Endodermal cell (in vitro differentiated cells): ENCODE measurements at regions not wholly inside any gene's neighbourhood (a gene's known extent, or its start where the extent isn't known, plus 50 kb on each side); places are given as distances from the start of the nearest gene placed in this dataset.

Experiments
- DNase-seq: peaks from one replicate; pipeline ENCODE4 v3.0.0-alpha.2; 2017
- H3K27ac ChIP-seq: 2 replicates; pipeline ENCODE4 v1.5.1; 2013; ENCODE audit warnings: mild to moderate bottlenecking, low read depth, low read length, moderate library complexity
- H3K27me3 ChIP-seq: 2 replicates; pipeline ENCODE4 v1.6.1; 2013; ENCODE audit warnings: mild to moderate bottlenecking, low read length, moderate library complexity; ENCODE audit not compliant: insufficient read depth, control insufficient read depth, poor library complexity, severe bottlenecking
- H3K36me3 ChIP-seq: 2 replicates; pipeline ENCODE4 v1.7.0; 2013; ENCODE audit warnings: mild to moderate bottlenecking, low read length, moderate library complexity; ENCODE audit not compliant: control insufficient read depth, insufficient read depth
- H3K4me1 ChIP-seq: one replicate; pipeline ENCODE4 v1.7.0; 2013; ENCODE audit warnings: low read length; ENCODE audit not compliant: control insufficient read depth, insufficient read depth
- H3K4me3 ChIP-seq: 2 replicates; pipeline ENCODE4 v1.5.1; 2013; ENCODE audit warnings: mild to moderate bottlenecking, low read length, moderate library complexity
- H3K9ac ChIP-seq: 2 replicates; pipeline ENCODE4 v1.6.1; 2013; ENCODE audit warnings: mild to moderate bottlenecking, low read length, moderate library complexity; ENCODE audit not compliant: poor library complexity, severe bottlenecking; ENCODE audit errors: extremely low read depth
- H3K9me3 ChIP-seq: 2 replicates; pipeline ENCODE4 v1.6.1; 2013; ENCODE audit warnings: mild to moderate bottlenecking, low read length, moderate library complexity; ENCODE audit not compliant: control insufficient read depth
- H3K27ac Mint-ChIP-seq: 2 replicates; pipeline ENCODE4 v1.8.0; 2020; ENCODE audit warnings: mixed read lengths
- H3K27me3 Mint-ChIP-seq: 2 replicates; pipeline ENCODE4 v1.8.0; 2021; ENCODE audit warnings: mild to moderate bottlenecking, mixed read lengths; ENCODE audit not compliant: insufficient read depth
- H3K36me3 Mint-ChIP-seq: 2 replicates; pipeline ENCODE4 v1.8.0; 2020; ENCODE audit warnings: low read depth, mixed read lengths
- H3K4me1 Mint-ChIP-seq: 2 replicates; pipeline ENCODE4 v1.8.0; 2020; ENCODE audit warnings: mixed read lengths
- H3K4me3 Mint-ChIP-seq: 2 replicates; pipeline ENCODE4 v1.8.0; 2020; ENCODE audit warnings: mild to moderate bottlenecking, moderate library complexity, mixed read lengths
- H3K9me3 Mint-ChIP-seq: 2 replicates; pipeline ENCODE4 v1.8.0; 2020; ENCODE audit warnings: mild to moderate bottlenecking, mixed read lengths
- CTCF ChIP-seq: fragments of 200-600 bp; sonication (generic); conservative IDR thresholded peaks from 2 replicates; pipeline ENCODE4 v1.5.0; 2021; ENCODE audit warnings: antibody characterized with exemption, mild to moderate bottlenecking
- WGBS, 2 experiments: methylation state at CpG; one replicate each; pipeline versions ENCODE4 v1.1.5 to v1.1.7; 2013; ENCODE audit warnings: missing lambda C conversion rate in 2 of 2, mixed read lengths in 1 of 2; ENCODE audit not compliant: insufficient coverage in 1 of 2, insufficient read length in 1 of 2; 5-methylcytosine and 5-hydroxymethylcytosine counted together

- 91 to 94% methylated on average over 3 to 4 of the region's 4 CpGs for WGBS, 2 experiments
- H3K4me1 Mint-ChIP-seq, result peaks cover 5% of the 10 kb centered on the region
- TF ChIP-seq CTCF, result no peak
- no peaks in the 10 kb centered on the region for H3K27me3 Mint-ChIP-seq
- Histone ChIP-seq H3K36me3 (no peaks in the 10 kb centered on the region), H3K9ac (no peak overlapping the region), H3K9me3 (no peaks in the 10 kb centered on the region), H3K4me1 (no peaks in the 10 kb centered on the region), H3K27me3 (no peaks in the 10 kb centered on the region), H3K4me3 (no peak overlapping the region), H3K27ac (no peak overlapping the region)
- DNase-seq, result no peak
- no peak overlapping the region for H3K27ac Mint-ChIP-seq
- H3K36me3 Mint-ChIP-seq, result no peaks in the 10 kb centered on the region
- H3K4me3 Mint-ChIP-seq, result no peak overlapping the region
- no peaks in the 10 kb centered on the region for H3K9me3 Mint-ChIP-seq
These were observed 237.5 kb upstream of the RBBP8 start for GRCh38 chr18:22695674-22696073.

GRCh38 chr18:22697561-22697960 lies 235.6 kb upstream of the RBBP8 start:
- Mint-ChIP-seq H3K4me3 (no peak overlapping the region), H3K36me3 (no peaks in the 10 kb centered on the region), H3K27me3 (no peaks in the 10 kb centered on the region), H3K9me3 (no peaks in the 10 kb centered on the region), H3K27ac (no peak overlapping the region), H3K4me1 (peaks cover 5% of the 10 kb centered on the region)
- Histone ChIP-seq H3K27ac (no peak overlapping the region), H3K27me3 (no peaks in the 10 kb centered on the region), H3K4me3 (no peak overlapping the region), H3K9ac (no peak overlapping the region), H3K4me1 (no peaks in the 10 kb centered on the region), H3K36me3 (no peaks in the 10 kb centered on the region), H3K9me3 (no peaks in the 10 kb centered on the region)
- no peak for TF ChIP-seq CTCF
- no peak for DNase-seq
- WGBS, 2 experiments, result 72 to 75% methylated on average over 2 to 3 of the region's 3 CpGs

- no peak for TF ChIP-seq CTCF
- Histone ChIP-seq H3K9me3 (no peaks in the 10 kb centered on the region), H3K36me3 (no peaks in the 10 kb centered on the region), H3K4me1 (no peaks in the 10 kb centered on the region), H3K4me3 (no peak overlapping the region), H3K27ac (no peak overlapping the region), H3K27me3 (no peaks in the 10 kb centered on the region), H3K9ac (no peak overlapping the region)
- Mint-ChIP-seq H3K27ac (no peak overlapping the region), H3K9me3 (no peaks in the 10 kb centered on the region), H3K4me1 (peaks cover 5% of the 10 kb centered on the region), H3K27me3 (no peaks in the 10 kb centered on the region), H3K36me3 (no peaks in the 10 kb centered on the region), H3K4me3 (no peak overlapping the region)
- WGBS, 2 experiments, result 88 to 100% methylated on average over 1 of the region's 1 CpG
- DNase-seq, result no peak
These were observed 234.4 kb upstream of the RBBP8 start for GRCh38 chr18:22698711-22699110.
